Astrocyte of the cerebellum (primary cell): ENCODE measurements at regions not wholly inside any gene's neighbourhood (a gene's known extent, or its start where the extent isn't known, plus 50 kb on each side); places are given as distances from the start of the nearest gene placed in this dataset.

ENCODE experiments used
- DNase-seq: peaks from one replicate; pipeline ENCODE4 v3.0.0-alpha.2; 2011; ENCODE audit warnings: low read depth
- H3K4me3 ChIP-seq: 2 replicates; pipeline ENCODE4 v1.5.1; 2011; ENCODE audit warnings: mild to moderate bottlenecking, low read depth, low read length, moderate library complexity
- CTCF ChIP-seq: IDR thresholded peaks from 2 replicates; pipeline ENCODE4 v1.5.1; 2012; ENCODE audit warnings: low read length, low read depth, moderate library complexity, mild to moderate bottlenecking; ENCODE audit errors: missing control alignments
- in situ Hi-C: cut with HindIII; loops from 2 replicates; pipeline ENCODE4 v1.10.0; 2017; ENCODE audit warnings: low sequenced_read_pairs

DNA sequence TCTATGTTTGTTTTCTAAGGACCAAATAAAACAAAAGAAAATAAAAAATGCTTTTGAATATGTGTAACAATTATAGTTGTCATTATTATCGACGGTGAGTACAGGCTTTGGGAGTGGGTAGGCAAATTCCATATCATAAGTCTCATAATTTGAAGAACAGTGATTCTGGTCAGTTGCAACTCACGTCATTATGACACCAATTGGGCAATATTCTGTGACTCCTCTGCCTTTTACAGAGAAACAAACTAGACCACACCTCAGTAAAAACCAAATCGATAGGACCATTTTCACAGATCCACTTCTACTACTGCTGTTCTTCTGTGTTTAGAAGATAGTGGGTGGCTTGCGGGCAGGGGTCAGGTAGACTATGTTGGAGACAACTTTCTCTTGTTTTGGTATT is 250.1 kb downstream of the C4orf33 start:
- no peak for TF ChIP-seq CTCF
- in situ Hi-C loops = no loop called here
- no peak for DNase-seq
- H3K4me3 ChIP-seq = no peak overlapping the region

GRCh38 chr4:129346734-129347133 is 250.8 kb downstream of the C4orf33 start:
- in situ Hi-C loops = no loop called here
- DNase-seq = no peak
- H3K4me3 ChIP-seq = no peak overlapping the region
- TF ChIP-seq CTCF = no peak

- in situ Hi-C loops = no loop called here
- no peak for DNase-seq
- H3K4me3 ChIP-seq = no peak overlapping the region
- TF ChIP-seq CTCF = no peak
Measured at GRCh38 chr4:129350834-129351721, 255.1 kb downstream of the C4orf33 start.

- DNase-seq = no peak
- TF ChIP-seq CTCF = no peak
- in situ Hi-C loops = no loop called here
- H3K4me3 ChIP-seq = no peak overlapping the region
Measured at GRCh38 chr4:129352480-129352879, 256.5 kb downstream of the C4orf33 start.

DNA sequence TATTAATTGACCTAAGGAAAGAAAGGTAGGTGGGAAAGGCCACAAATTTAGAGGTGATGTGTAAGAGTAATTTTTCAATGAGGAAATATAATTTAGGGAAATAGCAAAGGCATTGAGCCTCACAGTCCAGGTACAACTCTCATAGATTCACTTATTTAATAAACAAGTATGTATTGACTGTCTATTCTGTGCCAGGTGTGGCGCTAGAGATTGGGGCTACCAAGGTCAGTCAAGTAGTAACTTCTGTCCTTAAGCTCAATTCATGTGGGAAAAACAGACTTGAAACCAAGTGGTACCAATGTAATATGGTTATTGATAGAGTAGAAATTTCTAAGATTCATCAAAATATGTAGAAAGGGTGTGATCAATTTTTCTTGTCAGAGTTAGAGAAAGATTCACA is 257.5 kb downstream of the C4orf33 start:
- no peak for DNase-seq
- TF ChIP-seq CTCF = no peak
- H3K4me3 ChIP-seq = no peak overlapping the region
- in situ Hi-C loops = no loop called here

GRCh38 chr4:129355031-129355430 is 259.1 kb downstream of the C4orf33 start:
- no peak for TF ChIP-seq CTCF
- DNase-seq = no peak
- no peak overlapping the region for H3K4me3 ChIP-seq
- in situ Hi-C loops = no loop called here
